ENCODE measurements at regions not wholly inside any gene's neighbourhood (a gene's known extent, or its start where the extent isn't known, plus 50 kb on each side); places are given as distances from the start of the nearest gene placed in this dataset.

DNA sequence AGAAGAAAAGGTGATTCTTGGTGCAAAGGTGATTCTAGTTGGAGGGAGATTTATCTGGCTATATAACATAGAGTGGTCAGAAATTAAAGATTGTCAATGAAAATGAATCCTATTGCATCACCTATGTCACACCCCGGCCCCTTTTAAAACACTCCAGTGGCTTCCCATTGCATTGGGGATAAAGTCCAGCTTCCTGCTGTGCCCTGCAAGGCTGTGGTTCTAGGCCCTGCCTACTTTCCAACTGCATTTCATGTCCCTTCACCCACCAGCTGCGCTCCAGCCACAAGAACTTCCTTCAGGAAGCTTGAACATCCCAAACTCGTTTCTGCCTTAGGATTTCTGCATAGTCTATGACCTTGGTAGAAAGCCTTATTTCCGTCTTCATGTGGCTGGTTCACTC, 118.7 kb upstream of the UMPS start:
- DNase-seq (ENCODE audit: low read depth in 2 of 3, low spot score in 2 of 3) = no peak

DNA sequence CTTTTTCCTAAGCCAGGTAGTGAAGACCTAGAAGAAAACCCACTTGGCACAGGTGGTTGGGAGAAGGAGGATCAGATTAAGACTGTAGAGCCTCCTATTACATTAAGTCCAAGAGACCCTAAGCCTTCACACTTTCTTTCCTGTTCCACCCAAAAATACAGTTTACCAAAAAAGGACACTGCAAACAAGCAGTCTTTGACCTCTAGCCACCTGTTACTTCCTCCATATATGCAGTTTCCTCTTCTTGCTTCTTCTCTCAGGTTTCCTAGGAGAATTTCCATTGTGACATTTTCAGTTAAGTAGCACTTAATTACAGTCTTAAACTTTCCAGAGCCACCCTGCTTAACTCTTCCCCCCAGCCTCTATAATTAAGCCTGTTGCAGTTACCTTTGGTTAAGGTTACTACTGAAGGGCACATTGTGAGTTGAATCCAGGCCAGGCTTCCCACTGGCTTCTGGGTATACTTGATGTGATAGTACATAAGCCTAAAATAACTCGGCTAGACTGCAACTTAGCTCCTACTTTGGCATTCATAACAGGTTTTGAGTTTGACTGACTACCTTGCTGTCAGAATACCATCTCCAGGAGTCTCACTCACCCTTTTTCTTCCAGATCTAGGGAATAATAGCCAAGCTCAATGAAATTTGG, 114.2 kb upstream of the UMPS start:
- no peak for DNase-seq (ENCODE audit: low read depth in 2 of 3, low spot score in 2 of 3)

DNA sequence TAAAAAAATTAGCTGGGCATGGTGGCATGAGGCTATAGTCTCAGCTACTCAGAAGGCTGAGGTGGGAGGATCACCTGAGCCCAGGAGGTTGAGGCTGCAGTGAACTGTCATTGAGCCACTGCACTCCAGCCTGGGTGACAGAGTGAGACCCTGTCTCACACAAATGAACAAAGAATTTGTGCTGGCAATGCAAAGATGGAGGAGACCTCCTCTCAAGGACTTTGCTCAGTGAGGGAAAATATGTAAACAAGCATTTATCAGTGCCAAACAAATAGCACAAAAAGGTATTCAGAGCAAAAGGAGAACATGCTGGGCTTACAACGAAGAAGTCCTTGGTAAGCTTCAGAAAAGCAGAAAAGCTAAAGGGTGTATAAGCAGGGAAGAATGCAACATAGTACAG, 113.1 kb upstream of the UMPS start:
- no peak for DNase-seq (ENCODE audit: low read depth in 2 of 3, low spot score in 2 of 3)

DNA sequence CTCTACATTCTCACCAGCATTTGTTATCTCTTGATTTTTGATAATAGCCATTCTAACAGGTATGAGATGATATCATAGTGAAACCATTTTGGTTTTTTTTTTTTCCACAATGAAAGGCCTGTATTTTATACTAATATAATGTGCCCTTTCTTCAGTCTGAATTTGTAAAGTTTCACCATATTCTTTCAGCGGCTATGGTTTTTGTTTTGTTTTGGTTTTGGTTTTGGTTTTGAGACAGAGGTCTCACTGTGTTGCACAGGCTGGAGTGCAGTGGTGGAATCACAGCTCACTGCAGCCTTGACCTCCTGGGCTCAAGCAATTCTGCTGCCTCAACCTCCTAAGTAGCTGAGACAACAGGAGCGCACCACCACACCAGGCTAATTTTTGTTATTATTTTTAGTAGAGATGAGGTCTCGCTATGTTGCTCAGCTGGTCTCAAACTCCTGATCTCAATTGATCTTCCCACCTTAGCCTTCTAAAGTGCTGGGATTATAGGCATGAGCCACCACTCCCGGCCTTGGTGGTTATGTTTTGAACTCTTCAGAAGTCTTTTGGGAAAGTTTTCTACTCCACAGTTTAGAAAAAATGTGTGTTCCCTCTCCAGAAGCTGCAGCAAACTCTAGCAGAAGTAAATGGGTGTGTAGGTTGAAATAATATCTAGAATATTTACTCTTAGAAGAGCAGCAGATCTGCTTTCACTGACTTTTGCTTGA, 110.2 kb upstream of the UMPS start:
- DNase-seq (ENCODE audit: low read depth in 2 of 3, low spot score in 2 of 3) = no peak

DNA sequence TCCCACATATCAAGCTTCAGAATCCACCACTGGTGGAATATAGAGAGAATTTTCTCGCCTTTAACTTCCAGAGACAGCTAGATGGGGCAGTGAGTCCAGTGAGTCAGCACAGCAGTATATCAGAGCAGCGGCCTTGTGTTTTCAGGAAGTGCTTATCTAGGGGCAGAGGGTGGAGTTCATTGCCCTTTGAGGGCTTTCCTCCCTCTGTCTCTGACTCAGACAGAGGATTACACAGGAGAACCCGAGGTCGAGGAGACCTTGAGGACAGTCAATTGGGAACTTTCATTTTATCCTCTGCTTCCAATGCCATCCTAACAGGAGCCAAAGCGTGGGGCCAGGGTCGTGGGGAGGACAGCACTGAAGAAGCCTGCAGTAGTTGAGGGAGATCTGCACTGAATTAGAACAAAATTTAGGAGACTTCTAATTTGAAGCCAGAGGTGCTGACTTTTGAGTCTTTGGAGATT, 109.6 kb upstream of the UMPS start:
- peak in 2 of 3 donors; percentile 70 to 71 for DNase-seq (ENCODE audit: low read depth in 2 of 3, low spot score in 2 of 3)

DNA sequence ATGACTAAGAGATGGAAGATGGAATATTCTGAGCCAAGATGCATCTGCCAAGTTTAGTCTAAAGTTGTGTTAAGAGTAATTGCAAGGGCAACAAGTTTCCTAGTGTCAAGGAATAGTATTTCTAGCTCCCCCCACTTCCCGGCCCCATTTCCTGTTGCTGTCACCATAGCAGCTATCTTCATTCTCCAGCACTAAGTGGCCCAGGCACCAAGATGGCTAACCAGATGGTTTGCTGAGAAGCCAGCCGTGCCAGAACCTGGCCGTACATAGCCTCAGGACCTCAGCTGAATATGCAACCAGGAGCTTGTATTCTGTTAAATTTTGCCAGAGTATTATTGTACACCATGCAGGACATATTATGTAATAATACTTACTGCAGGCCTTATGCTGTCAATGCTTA, 108.8 kb upstream of the UMPS start:
- peak in 2 of 3 donors; percentile 32 to 68 for DNase-seq (ENCODE audit: low read depth in 2 of 3, low spot score in 2 of 3)

DNA sequence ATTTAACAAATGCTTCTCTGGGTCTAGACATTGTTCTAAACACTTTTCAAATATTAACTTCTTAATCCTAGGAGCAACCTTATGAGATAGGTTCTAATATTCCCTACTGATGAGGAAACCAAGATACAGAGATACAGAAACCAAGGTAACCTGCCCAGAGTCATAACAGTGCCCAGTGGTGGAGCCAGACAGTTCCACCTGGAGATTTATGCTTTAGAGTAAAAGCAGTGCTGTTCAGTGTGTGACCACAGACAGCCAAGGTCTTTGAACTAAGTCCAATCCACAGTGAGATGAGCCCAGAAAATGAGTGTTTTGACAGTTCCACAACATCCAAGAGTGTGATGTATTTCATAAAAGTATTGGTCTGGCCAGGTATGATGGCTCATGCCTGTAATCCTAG, 105.2 kb upstream of the UMPS start:
- DNase-seq (ENCODE audit: low read depth in 2 of 3, low spot score in 2 of 3) = no peak

DNA sequence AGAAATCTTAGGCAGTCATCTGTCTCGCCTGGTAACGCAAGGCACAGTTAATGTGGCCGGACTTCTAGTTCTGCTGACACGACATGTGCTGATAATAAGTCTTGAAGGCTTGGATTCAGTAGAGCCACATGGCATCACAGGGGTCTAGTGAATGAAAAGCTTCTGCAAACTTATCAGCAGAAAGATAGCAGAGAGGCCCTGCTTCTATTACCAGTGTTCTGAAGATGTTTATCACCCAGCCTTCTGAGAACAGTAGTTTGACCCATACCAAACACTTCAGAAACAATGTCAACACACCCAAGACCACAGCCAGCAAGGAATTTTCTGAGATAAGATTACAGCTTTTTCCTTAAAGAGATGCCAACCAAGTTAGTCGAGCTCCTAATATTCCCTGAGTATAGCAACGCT, 102.7 kb upstream of the UMPS start:
- no peak for DNase-seq (ENCODE audit: low read depth in 2 of 3, low spot score in 2 of 3)

DNA sequence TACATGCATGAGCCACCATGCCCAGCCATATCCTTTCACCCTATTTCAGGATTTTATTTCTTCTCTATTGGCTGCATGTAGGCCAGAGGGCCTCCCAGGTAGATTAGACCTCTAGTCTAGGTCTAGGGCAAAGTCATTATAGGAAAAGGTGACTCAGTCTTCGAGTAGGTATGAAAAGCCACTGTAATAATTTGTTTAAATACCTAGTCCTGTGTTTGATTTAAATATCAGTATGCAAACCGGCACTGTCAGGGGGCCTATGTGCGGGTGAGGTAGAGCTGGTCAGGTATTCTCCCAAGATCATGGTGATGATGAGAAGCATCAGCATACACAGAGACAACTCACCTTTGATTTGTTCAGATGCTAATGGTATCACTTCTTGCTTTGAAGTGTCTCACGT, 101.4 kb upstream of the UMPS start:
- no peak for DNase-seq (ENCODE audit: low read depth in 2 of 3, low spot score in 2 of 3)

DNA sequence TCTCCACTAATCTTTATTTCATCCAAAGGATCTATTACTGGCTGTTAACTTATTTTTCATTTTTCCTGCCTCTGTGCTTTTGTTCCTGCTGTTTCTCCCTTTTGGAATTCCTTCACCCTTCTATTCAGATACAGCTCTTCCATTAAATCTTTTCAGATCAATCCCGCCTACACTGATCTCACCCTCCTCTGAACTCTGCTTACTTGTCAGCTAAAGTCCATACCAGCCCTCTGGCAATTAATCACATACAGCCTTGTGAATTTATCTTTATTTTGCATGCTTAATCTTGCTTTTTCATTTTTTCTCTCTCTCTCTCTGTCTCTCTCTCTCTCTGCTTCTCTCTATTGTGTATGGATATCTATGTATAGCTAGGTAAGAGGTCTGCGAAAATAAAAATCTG, 100.8 kb upstream of the UMPS start:
- DNase-seq (ENCODE audit: low read depth in 2 of 3, low spot score in 2 of 3) = no peak

DNA sequence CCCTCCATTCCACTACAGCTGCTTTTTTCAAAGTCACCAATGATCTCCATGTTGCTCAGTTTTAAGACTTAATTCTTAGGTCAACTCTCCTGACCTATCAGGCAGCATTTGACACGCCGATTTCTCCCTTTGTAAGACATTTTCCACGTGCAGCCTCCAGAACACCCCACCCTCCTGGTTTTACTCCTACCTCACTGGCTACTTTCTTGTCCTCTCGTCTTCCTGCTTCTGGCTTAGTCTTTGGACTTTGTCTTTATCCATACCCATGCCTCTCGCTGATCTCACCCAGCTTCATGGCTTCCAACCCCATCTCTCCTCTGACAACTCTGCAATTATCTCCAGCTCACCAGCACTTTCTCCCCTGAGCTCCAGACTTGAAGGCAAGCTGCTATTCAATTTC, 99.3 kb upstream of the UMPS start:
- no peak for DNase-seq (ENCODE audit: low read depth in 2 of 3, low spot score in 2 of 3)

DNA sequence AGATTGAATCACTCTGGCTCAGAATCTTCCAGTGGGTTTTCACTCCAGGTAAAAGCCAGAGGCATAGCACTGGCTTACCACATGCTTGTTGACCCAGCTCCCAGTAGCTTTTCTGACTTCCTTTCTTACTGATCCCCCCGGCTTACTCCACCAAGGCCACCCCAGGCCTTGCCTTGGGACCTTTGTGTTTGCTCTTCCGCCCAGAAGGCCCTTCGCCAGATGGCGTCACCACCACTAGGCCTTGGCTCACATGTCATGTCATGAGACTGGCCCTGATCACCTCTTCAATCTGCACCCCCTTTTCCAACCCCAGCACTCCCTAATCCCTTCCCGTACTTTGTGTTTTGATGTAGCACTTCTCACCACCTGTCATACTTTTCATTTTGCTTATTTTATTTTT, 98.5 kb upstream of the UMPS start:
- DNase-seq (ENCODE audit: low read depth in 2 of 3, low spot score in 2 of 3) = no peak

DNA sequence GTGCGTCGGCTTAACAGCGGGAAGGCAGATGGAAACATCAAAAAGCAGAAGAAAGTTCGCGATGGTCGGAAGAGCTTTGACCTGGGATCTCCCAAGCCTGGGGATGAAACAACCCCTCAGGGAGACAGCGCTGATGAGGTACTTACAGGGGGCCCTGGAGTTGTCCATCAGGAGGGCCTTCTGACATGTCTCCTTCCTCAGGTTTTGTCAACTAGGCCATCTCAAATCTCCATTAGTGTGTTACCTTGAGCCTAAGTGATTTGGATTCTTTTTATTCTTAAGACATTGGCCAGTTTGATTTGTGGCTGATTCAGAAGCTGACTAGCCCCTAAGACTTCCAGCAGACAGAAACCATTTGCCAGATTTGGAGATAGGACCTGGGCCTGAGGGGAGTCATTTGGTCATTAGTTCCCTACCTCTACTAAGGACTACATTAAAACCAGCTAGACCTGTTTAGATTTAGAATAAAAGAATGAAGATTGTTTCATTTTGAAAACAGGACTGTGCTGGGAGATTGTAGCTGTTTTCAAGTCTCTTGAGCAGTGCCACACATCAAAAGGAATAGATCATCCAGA, 97.6 kb upstream of the UMPS start:
- no peak for DNase-seq (ENCODE audit: low read depth in 2 of 3, low spot score in 2 of 3)

DNA sequence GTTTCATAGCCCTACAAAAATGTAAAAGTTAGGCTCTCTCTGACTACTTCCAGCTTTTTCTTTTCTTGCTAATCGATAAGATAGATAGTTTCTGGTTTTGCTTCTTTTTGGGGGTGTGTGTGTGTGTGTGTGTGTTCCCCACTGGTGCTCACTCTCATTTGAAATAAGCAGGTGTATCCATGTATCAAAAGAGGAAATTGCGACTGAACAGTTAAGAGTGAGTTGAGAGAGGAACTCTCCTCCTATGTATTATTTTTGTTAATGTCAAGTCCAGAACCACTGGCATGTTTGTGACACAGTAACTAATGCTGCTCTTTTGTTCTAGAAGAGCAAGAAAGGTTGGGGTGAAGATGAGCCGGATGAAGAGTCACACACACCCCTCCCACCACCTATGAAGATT, 96.7 kb upstream of the UMPS start:
- peak in 1 of 3 donors; percentile 53 for DNase-seq (ENCODE audit: low read depth in 2 of 3, low spot score in 2 of 3)

DNA sequence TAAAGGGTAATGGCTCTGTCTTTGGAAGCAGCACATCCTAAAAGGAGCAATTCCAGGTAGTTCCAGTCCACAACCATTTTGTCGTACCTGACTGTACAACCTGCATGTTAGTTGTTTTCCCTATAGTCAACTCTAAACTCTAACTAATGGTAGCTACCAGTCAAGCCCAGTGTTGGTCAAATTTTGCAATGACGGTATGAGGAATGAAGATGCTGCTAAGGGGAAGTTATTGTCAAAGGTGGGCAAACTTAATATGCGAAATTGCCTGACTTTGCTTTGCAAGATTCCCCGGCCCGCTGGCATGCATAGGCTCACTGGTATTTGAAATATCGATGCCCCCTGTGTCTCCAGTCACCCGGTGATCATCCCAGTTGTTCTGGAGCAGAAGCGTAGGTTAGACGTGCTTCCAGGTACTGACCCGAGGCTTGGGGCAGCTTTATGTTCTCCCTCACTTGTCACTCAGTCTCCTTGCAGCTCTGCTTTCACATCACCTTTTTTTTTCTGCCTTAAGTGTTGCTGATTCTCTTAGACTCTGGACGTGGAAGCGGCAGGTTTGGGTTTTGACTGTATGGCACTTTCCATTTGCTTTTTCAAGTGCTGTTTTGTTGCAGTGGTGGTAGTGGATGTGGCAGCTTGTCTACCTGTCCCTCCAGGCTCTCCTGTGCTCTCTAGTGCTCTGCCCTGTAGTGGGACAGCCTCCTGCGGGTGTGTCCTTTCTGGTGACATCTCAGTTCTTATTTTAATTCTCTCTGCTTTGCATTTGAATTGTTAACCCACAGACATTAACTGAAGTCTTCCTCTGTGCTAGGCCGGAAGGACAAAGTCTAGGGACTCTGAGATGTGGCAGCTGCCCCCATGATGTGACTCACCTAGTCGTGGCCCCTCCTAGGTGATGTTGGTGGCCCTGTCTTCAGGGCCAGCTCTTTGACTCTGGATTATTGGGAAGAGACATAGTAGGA, 95.8 kb upstream of the UMPS start:
- DNase-seq (ENCODE audit: low read depth in 2 of 3, low spot score in 2 of 3) = no peak

DNA sequence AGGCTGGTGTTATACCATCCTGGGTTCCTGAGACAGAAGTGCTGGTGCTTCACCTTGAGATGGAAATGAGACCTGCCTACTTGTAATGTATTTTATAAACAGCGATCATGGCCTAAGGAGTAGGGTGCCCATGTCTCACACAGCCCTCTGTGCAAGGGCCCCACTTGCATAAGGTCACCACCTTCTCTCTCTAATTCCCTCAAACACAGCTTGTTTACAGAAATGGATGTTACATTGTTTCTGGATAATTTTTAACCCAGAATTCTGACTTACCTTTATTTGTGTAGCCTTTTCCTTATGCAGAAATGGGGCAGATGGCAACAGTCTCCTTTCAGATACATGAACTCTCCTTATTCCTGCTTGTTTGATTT, 95.1 kb upstream of the UMPS start:
- no peak for DNase-seq (ENCODE audit: low read depth in 2 of 3, low spot score in 2 of 3)

DNA sequence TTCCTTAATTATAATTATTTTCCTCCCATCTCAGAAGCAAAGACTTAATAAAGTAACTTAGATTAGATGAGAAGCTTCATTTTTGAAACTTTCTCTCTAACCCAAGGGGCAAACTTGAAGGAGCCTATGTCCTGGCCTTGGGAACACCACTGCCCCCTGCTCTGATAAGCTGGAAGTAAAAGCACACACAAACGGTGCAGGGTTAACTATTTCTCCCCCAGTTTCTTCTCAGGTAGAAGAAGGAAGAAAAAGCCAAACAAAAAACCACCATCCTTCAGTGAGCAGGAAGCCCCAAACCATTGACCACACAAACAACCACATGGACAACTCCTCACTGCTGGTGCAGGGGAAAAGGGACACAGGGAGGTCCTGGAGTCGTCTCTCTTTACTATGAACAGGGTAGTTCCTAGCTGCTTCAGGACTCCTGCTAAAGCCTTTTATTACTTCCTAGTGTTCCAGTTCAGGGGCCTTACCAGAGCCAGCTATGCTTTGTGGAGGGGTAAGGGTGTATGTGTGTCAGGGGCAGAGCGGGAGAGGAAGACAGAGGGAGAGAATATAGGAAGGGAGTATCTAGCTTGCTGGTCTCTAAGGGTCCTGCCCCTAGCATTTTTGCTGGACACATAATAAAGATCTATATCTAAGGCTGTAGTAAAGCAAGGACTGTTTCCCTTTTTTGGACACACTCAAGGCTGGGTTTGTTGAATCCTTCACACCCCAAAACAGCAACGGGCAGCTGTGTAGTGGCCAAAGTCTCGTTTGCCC, 94.0 kb upstream of the UMPS start:
- DNase-seq (ENCODE audit: low read depth in 2 of 3, low spot score in 2 of 3) = no peak

DNA sequence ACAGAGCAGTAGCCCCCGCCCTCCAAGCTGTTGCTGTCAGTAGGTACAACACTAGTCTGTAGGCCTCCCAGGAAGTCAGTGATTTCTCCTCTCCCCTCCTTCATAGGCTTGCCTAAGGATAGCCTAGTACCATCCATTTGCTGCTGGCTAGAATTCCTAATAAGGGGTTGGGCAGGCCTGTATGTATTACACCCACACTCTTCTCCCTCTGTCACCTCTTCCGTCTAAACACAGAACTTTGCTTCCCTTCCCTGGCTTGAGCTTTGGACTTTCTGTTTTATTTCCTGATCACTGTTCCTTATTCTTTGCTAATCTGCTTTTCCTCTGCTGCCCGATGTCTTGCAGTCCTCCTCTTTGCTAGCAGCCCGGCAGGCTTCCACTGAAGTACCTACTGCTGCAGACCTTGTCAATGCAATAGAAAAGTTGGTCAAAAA, 93.4 kb upstream of the UMPS start:
- no peak for DNase-seq (ENCODE audit: low read depth in 2 of 3, low spot score in 2 of 3)

DNA sequence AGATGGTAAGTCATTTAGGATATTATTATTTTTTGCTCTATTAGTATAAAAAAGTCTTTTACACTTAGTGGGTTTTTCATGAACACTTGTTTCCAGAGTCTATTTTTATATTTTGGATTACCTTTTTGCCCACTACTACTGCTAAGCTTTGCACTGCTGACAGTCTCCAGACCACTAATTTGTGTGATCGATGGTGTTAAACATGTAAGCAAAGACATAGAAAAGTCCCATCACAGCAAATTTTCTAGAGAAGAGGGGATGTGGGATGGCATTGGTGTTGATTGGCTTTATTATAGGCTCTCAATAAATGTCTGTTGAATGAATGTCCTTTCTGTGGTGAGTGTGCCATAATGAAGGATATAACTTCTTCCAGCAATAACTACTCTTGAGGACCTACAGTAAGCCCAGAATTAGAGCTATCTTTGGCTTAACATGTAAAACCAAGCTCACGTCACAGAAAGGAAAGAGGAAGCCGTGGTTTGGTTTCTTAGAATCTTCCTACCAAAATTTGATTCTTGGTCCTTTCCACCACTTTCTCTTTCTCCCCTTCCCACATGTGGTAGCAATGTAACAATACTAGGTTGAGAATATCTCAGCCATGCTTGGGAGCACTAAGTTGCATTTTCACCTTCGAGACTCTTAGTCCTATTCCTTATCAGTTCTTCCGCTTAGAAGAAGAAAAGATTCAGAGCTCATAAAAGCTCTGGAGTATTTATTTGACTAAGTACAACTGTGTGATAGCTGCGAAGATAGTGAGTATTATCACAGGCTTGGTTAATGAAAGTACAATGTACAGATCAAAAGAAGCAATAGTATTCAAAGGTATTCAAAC, 90.6 kb upstream of the UMPS start:
- peak in 2 of 3 donors; percentile 21 to 70 for DNase-seq (ENCODE audit: low read depth in 2 of 3, low spot score in 2 of 3)

Data from hematopoietic multipotent progenitor cell (in vitro differentiated cells).